ENCODE measurements at regions not wholly inside any gene's neighbourhood (a gene's known extent, or its start where the extent isn't known, plus 50 kb on each side); places are given as distances from the start of the nearest gene placed in this dataset.

DNA sequence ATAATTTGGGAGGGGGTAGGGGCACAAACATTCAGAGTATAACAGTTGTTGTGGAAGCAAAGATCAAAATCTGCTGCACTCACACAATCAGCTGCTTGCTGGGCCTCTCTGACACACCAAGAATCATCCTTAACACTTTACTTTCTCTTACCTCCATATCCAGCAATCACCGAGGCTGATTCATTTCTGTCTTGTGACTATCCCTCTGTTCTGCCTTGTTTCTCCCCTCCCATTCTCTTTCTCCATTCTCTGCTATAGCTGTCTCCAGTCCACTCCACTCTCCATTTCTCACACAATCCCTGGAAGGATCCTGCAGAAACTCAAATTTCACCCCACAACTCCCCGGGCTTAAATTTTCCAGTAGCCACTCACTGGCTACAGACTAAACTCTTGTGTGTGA, 91.8 kb upstream of the NGF start:
- DNase-seq, result no peak
- Mint-ChIP-seq H3K27ac (no peak overlapping the region), H3K27me3 (peaks cover 0 to 7% of the 10 kb centered on the region in 2 donors), H3K4me1 (ENCODE audit: low read depth in 2 of 2) (no peaks in the 10 kb centered on the region), H3K36me3 (ENCODE audit: insufficient read depth) (no peaks in the 10 kb centered on the region), H3K9me3 (peaks cover 0 to 1% of the 10 kb centered on the region in 2 donors), H3K4me3 (no peak overlapping the region)
- no peak for ATAC-seq (replicated peaks)

- no peak overlapping the region for H3K4me3 Mint-ChIP-seq
- ATAC-seq (replicated peaks), result no peak
- peaks cover 0 to 1% of the 10 kb centered on the region in 2 donors for H3K9me3 Mint-ChIP-seq
- H3K27ac Mint-ChIP-seq, result no peak overlapping the region
- no peaks in the 10 kb centered on the region for H3K36me3 Mint-ChIP-seq (ENCODE audit: insufficient read depth)
- H3K27me3 Mint-ChIP-seq, result peaks cover 0 to 10% of the 10 kb centered on the region in 2 donors
- no peaks in the 10 kb centered on the region for H3K4me1 Mint-ChIP-seq (ENCODE audit: low read depth in 2 of 2)
- DNase-seq, result no peak
These were observed 91.2 kb upstream of the NGF start for GRCh38 chr1:115429241-115429640.

DNA sequence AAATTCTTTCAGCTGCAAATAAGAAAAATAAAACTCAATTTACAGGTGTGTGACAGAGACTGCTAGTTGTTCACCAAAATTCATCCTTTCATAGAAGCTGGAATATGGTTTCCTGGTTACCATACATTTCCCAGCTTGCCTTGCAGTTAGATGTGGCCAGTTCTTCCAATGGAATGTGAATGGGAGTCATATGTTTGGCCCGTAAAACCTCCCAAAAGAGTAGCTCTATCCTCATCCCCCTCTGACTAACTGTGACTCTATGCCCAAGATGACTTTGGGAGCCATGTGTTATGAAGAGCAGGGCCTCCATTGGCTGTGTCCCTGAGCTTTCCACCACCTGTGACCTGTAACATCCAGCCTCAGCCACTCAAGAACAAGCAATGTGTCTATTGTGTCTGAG, 90.6 kb upstream of the NGF start:
- no peak overlapping the region for H3K27ac Mint-ChIP-seq
- H3K4me1 Mint-ChIP-seq (ENCODE audit: low read depth in 2 of 2), result no peaks in the 10 kb centered on the region
- no peaks in the 10 kb centered on the region for H3K36me3 Mint-ChIP-seq (ENCODE audit: insufficient read depth)
- H3K9me3 Mint-ChIP-seq, result peaks cover 0 to 1% of the 10 kb centered on the region in 2 donors
- H3K27me3 Mint-ChIP-seq, result peaks cover 0 to 15% of the 10 kb centered on the region in 2 donors
- DNase-seq, result no peak
- ATAC-seq (replicated peaks), result no peak
- no peak overlapping the region for H3K4me3 Mint-ChIP-seq

- no peaks in the 10 kb centered on the region for H3K36me3 Mint-ChIP-seq (ENCODE audit: insufficient read depth)
- H3K27ac Mint-ChIP-seq, result no peak overlapping the region
- H3K4me3 Mint-ChIP-seq, result no peak overlapping the region
- peaks cover 0 to 19% of the 10 kb centered on the region in 2 donors for H3K27me3 Mint-ChIP-seq
- DNase-seq, result no peak
- no peaks in the 10 kb centered on the region for H3K4me1 Mint-ChIP-seq (ENCODE audit: low read depth in 2 of 2)
- H3K9me3 Mint-ChIP-seq, result peaks cover 0 to 1% of the 10 kb centered on the region in 2 donors
- no peak for ATAC-seq (replicated peaks)
These were observed 90.2 kb upstream of the NGF start for GRCh38 chr1:115428256-115428655.

DNA sequence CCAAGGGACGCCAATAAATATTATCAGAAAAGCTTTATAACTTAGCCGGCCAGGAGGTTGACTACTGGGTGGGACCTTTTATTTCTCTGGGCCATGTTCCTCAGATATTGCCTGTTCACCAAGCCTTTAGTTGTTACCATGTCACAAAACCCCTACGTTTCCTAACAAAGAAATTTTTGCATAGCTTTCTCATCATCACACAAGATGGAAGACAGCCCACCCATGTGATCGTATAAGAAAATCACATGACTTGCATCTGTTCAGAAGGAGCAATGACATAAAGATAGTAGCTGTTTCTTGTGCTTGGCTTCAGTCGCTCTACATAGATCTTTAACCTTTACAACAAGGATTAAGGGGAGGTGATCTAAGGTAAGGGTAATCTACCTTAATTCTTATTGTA, 88.9 kb upstream of the NGF start:
- Mint-ChIP-seq H3K4me3 (no peak overlapping the region), H3K27ac (no peak overlapping the region), H3K27me3 (peaks cover 0 to 19% of the 10 kb centered on the region in 2 donors), H3K9me3 (peaks cover 0 to 1% of the 10 kb centered on the region in 2 donors), H3K36me3 (ENCODE audit: insufficient read depth) (no peaks in the 10 kb centered on the region), H3K4me1 (ENCODE audit: low read depth in 2 of 2) (no peaks in the 10 kb centered on the region)
- ATAC-seq (replicated peaks), result no peak
- DNase-seq, result no peak

GRCh38 chr1:115426231-115426771, 88.3 kb upstream of the NGF start:
- DNase-seq (no peak), ATAC-seq (replicated peaks) (no peak)
- H3K4me1 Mint-ChIP-seq (ENCODE audit: low read depth in 2 of 2), result no peaks in the 10 kb centered on the region
- H3K9me3 Mint-ChIP-seq, result peaks cover 0 to 1% of the 10 kb centered on the region in 2 donors
- no peak overlapping the region for H3K4me3 Mint-ChIP-seq
- peaks cover 0 to 19% of the 10 kb centered on the region in 2 donors for H3K27me3 Mint-ChIP-seq
- no peaks in the 10 kb centered on the region for H3K36me3 Mint-ChIP-seq (ENCODE audit: insufficient read depth)
- H3K27ac Mint-ChIP-seq, result no peak overlapping the region

DNA sequence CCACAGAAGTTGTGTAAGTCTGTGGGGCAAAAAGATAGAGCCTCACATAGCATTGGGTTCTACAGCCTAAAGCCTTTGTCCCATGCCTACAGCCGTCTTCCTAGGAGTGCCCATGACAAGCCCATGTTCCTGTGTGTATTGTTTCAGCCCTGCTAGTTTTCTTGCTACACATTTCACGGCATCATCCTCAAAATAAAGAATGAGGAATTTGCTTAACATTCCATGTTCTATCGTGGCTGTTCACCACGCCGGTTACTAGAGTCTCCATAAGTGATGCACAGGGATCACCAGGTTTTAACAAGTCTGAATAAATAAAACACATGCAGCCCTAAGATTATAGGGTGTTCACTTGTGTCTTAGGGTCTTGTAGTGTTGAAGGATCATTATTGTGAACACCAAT, 87.4 kb upstream of the NGF start:
- peaks cover 0 to 1% of the 10 kb centered on the region in 2 donors for H3K9me3 Mint-ChIP-seq
- no peak overlapping the region for H3K27ac Mint-ChIP-seq
- no peak for ATAC-seq (replicated peaks)
- DNase-seq, result no peak
- no peaks in the 10 kb centered on the region for H3K36me3 Mint-ChIP-seq (ENCODE audit: insufficient read depth)
- peaks cover 0 to 19% of the 10 kb centered on the region in 2 donors for H3K27me3 Mint-ChIP-seq
- H3K4me3 Mint-ChIP-seq, result no peak overlapping the region
- no peaks in the 10 kb centered on the region for H3K4me1 Mint-ChIP-seq (ENCODE audit: low read depth in 2 of 2)

DNA sequence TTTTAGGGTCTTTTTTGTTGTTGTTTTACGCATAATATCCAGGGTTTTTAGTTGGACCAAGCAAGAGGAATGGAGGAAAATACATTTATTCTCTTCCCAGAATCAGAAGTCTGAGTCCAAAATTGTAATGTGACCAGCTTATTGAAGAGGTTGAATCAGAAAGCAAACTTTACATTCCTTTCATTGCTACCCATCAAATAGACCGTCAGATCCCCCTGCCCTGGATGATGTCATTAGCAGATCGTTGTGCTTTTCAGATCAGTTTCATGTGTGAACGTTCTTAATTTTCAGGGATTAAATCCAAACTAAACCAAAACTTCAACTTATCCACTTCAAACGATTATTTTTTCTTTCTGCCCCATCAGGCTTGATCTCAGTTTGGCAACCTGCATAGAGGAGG, 85.7 kb upstream of the NGF start:
- no peak overlapping the region for H3K4me3 Mint-ChIP-seq
- H3K9me3 Mint-ChIP-seq, result no peaks in the 10 kb centered on the region
- no peaks in the 10 kb centered on the region for H3K36me3 Mint-ChIP-seq (ENCODE audit: insufficient read depth)
- no peak for ATAC-seq (replicated peaks)
- H3K27ac Mint-ChIP-seq, result no peak overlapping the region
- H3K27me3 Mint-ChIP-seq, result peaks cover 0 to 12% of the 10 kb centered on the region in 2 donors
- H3K4me1 Mint-ChIP-seq (ENCODE audit: low read depth in 2 of 2), result no peaks in the 10 kb centered on the region
- no peak for DNase-seq

GRCh38 chr1:115419571-115419970, 81.5 kb upstream of the NGF start:
- peaks cover 5 to 12% of the 10 kb centered on the region in 2 donors for H3K27me3 Mint-ChIP-seq
- ATAC-seq (replicated peaks), result no peak
- no peak overlapping the region for H3K4me3 Mint-ChIP-seq
- DNase-seq, result no peak
- no peaks in the 10 kb centered on the region for H3K9me3 Mint-ChIP-seq
- H3K36me3 Mint-ChIP-seq (ENCODE audit: insufficient read depth), result no peaks in the 10 kb centered on the region
- no peak overlapping the region for H3K27ac Mint-ChIP-seq
- H3K4me1 Mint-ChIP-seq (ENCODE audit: low read depth in 2 of 2), result no peaks in the 10 kb centered on the region

DNA sequence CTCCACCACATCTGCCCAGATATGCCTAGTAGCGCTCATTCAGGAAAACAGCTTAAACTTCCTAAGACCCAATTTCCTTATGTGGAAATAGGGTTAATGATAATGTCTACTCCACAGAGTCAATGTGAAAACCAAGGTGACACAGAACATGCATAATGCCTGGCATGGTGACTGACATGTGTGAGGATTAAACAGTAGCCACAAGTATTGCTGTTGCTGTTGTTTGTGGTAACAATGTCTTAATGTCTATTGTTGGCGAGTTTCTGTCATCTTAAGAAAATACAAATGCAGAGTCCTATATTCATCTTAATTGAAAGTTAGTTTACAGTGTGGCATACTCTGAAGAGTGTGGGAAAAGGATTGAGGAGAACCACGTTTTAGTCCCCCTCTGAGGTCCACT, 75.6 kb upstream of the NGF start:
- Mint-ChIP-seq H3K4me1 (ENCODE audit: low read depth in 2 of 2) (no peaks in the 10 kb centered on the region), H3K36me3 (ENCODE audit: insufficient read depth) (no peaks in the 10 kb centered on the region), H3K9me3 (peaks cover 0 to 2% of the 10 kb centered on the region in 2 donors), H3K27me3 (peaks cover 0 to 5% of the 10 kb centered on the region in 2 donors), H3K27ac (no peak overlapping the region), H3K4me3 (no peak overlapping the region)
- DNase-seq (no peak), ATAC-seq (replicated peaks) (no peak)

- no peaks in the 10 kb centered on the region for H3K4me1 Mint-ChIP-seq (ENCODE audit: low read depth in 2 of 2)
- H3K4me3 Mint-ChIP-seq, result no peak overlapping the region
- H3K27ac Mint-ChIP-seq, result no peak overlapping the region
- DNase-seq (no peak), ATAC-seq (replicated peaks) (no peak)
- H3K36me3 Mint-ChIP-seq (ENCODE audit: insufficient read depth), result no peaks in the 10 kb centered on the region
- peaks cover 0 to 2% of the 10 kb centered on the region in 2 donors for H3K9me3 Mint-ChIP-seq
- peaks cover 4 to 9% of the 10 kb centered on the region in 2 donors for H3K27me3 Mint-ChIP-seq
These were observed 75.2 kb upstream of the NGF start for GRCh38 chr1:115413208-115413607.

DNA sequence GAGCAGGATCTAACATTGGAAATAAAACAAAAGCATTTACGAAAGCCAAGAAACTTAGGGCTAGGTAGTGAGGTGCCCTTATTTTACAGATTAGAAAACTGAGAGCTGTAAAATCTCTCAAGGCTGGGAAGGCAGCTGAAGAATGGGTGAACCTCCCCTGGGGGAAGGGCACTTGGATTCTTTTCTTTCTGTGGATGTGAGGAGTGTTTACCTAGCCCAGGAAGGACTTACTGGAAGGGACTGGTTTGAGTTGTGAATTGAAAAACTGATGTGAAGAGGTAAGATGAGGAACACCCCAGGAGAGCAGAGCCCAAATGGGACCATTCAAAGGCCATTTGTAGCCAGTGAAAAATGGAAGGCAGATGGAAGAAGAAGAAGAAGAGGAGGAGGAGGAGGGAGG, 74.7 kb upstream of the NGF start:
- no peaks in the 10 kb centered on the region for H3K36me3 Mint-ChIP-seq (ENCODE audit: insufficient read depth)
- no peak overlapping the region for H3K4me3 Mint-ChIP-seq
- no peaks in the 10 kb centered on the region for H3K4me1 Mint-ChIP-seq (ENCODE audit: low read depth in 2 of 2)
- DNase-seq (no peak), ATAC-seq (replicated peaks) (no peak)
- H3K27me3 Mint-ChIP-seq, result peaks cover 9 to 13% of the 10 kb centered on the region in 2 donors
- H3K9me3 Mint-ChIP-seq, result peaks cover 0 to 2% of the 10 kb centered on the region in 2 donors
- no peak overlapping the region for H3K27ac Mint-ChIP-seq

- Mint-ChIP-seq H3K9me3 (peaks cover 0 to 2% of the 10 kb centered on the region in 2 donors), H3K27ac (no peak overlapping the region), H3K4me1 (ENCODE audit: low read depth in 2 of 2) (no peaks in the 10 kb centered on the region), H3K4me3 (no peak overlapping the region), H3K36me3 (ENCODE audit: insufficient read depth) (no peaks in the 10 kb centered on the region), H3K27me3 (peaks cover 9 to 15% of the 10 kb centered on the region in 2 donors)
- DNase-seq, result no peak
- no peak for ATAC-seq (replicated peaks)
These were observed 74.2 kb upstream of the NGF start for GRCh38 chr1:115412286-115412685.

DNA sequence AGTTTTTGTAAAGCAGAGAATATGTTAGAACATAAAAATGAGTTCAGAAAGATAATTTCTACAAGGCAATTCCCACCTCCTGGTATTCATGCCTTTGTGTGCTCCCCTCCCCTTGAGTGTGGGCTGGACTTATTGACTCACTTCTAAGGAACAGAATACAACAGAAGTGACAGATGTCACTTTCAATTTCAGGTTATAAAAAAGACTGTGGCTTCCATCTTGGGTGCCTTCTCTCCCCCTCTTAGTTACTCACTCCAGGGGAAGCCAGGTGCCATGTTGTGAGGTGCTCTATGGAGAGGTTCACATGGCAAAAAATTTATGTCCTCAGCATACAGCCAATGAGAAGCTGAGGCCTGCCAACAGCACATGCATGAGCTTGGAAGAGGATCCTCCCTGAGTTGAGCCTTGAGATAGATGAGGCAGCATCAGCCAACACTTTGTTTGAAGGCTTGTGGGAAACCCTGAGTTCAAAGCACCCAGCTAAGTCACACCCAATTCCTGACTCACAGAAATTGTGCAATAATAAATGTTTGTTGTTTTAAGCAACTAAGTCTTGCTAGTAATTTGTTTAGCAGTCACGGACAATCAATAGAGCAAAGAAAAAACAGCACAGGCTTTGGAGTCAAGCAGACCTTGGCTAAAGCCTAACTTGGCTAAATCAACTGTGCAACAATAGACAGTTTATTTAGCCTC, 73.5 kb upstream of the NGF start:
- H3K9me3 Mint-ChIP-seq, result peaks cover 0 to 4% of the 10 kb centered on the region in 2 donors
- H3K4me3 Mint-ChIP-seq, result no peak overlapping the region
- H3K27ac Mint-ChIP-seq, result no peak overlapping the region
- peaks cover 9 to 15% of the 10 kb centered on the region in 2 donors for H3K27me3 Mint-ChIP-seq
- no peaks in the 10 kb centered on the region for H3K4me1 Mint-ChIP-seq (ENCODE audit: low read depth in 2 of 2)
- no peaks in the 10 kb centered on the region for H3K36me3 Mint-ChIP-seq (ENCODE audit: insufficient read depth)
- ATAC-seq (replicated peaks) (no peak), DNase-seq (no peak)

All from effector memory CD8-positive, alpha-beta T cell (primary cell).